ENCODE measurements at regions not wholly inside any gene's neighbourhood (a gene's known extent, or its start where the extent isn't known, plus 50 kb on each side); places are given as distances from the start of the nearest gene placed in this dataset.

- Mint-ChIP-seq H3K4me1 (no peaks in the 10 kb centered on the region), H3K4me3 (no peak overlapping the region), H3K9me3 (ENCODE audit: insufficient read depth) (no peaks in the 10 kb centered on the region), H3K27me3 (peaks cover 21% of the 10 kb centered on the region), H3K27ac (no peak overlapping the region)
- H3K79me2 ChIP-seq (ENCODE audit: control insufficient read depth, insufficient read depth, low read length): no peaks in the 10 kb centered on the region
- TF ChIP-seq, protein P1, sequence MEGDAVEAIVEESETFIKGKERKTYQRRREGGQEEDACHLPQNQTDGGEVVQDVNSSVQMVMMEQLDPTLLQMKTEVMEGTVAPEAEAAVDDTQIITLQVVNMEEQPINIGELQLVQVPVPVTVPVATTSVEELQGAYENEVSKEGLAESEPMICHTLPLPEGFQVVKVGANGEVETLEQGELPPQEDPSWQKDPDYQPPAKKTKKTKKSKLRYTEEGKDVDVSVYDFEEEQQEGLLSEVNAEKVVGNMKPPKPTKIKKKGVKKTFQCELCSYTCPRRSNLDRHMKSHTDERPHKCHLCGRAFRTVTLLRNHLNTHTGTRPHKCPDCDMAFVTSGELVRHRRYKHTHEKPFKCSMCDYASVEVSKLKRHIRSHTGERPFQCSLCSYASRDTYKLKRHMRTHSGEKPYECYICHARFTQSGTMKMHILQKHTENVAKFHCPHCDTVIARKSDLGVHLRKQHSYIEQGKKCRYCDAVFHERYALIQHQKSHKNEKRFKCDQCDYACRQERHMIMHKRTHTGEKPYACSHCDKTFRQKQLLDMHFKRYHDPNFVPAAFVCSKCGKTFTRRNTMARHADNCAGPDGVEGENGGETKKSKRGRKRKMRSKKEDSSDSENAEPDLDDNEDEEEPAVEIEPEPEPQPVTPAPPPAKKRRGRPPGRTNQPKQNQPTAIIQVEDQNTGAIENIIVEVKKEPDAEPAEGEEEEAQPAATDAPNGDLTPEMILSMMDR (IDR thresholded peaks at IDR 0.05): no peak
- TF ChIP-seq EZH2 (IDR thresholded peaks at IDR 0.05; ENCODE audit: borderline replicate concordance, insufficient read depth, low read depth, low read length, poor library complexity, severe bottlenecking): no peak
- 89% methylated on average over 17 of the region's 21 CpGs for WGBS (ENCODE audit: insufficient coverage)
- intact Hi-C loops (cut with micrococcal nuclease): no loop called here
- H3K4me3 ChIP-seq (ENCODE audit: control extremely low read depth in 1 of 5, extremely low read depth in 1 of 5, insufficient read depth in 1 of 5, low read depth in 2 of 5, low read length in 4 of 5): no peak overlapping the region
- CTCF ChIA-PET: no interaction called here
- H3K9me3 ChIP-seq (ENCODE audit: control extremely low read depth in 1 of 3, control insufficient read depth in 2 of 3, insufficient read depth in 1 of 3, low read length in 2 of 3): peaks cover 0 to 7% (median 0%) of the 10 kb centered on the region in 3 donors
- no peak overlapping the region for H3K9ac ChIP-seq (ENCODE audit: low read length)
- POLR2A ChIA-PET: no interaction called here
- H3K36me3 ChIP-seq (replicated peaks in 1 of 2; ENCODE audit: control extremely low read depth in 1 of 2, control insufficient read depth in 1 of 2, extremely low read depth in 1 of 2, insufficient read depth in 2 of 2, low read length in 1 of 2): no peaks in the 10 kb centered on the region
- no peaks in the 10 kb centered on the region for H4K20me1 ChIP-seq (ENCODE audit: control insufficient read depth, insufficient read depth, low read length, poor library complexity, severe bottlenecking)
- DNase-seq: no peak
- no peaks in the 10 kb centered on the region for H3K4me1 ChIP-seq (ENCODE audit: control insufficient read depth in 2 of 2, insufficient read depth in 2 of 2, low read length in 2 of 2)
- no peak overlapping the region for H3K27ac ChIP-seq (ENCODE audit: low read length in 2 of 2)
- no peaks in the 10 kb centered on the region for H3K27me3 ChIP-seq (replicated peaks in 1 of 4; ENCODE audit: control extremely low read depth in 1 of 4, control insufficient read depth in 3 of 4, insufficient read depth in 4 of 4, low read length in 3 of 4)
- H2AFZ ChIP-seq (ENCODE audit: insufficient read depth, low read depth, low read length, poor library complexity, severe bottlenecking): no peak overlapping the region
- H3K4me2 ChIP-seq (replicated peaks; ENCODE audit: low read depth, low read length, poor library complexity, severe bottlenecking): no peak overlapping the region
- ATAC-seq (ENCODE audit: low read depth): no peak
Observed at GRCh38 chr11:134479206-134480135, 67.4 kb upstream of the B3GAT1 start.

GRCh38 chr11:134478611-134479010, 66.6 kb upstream of the B3GAT1 start:
- Mint-ChIP-seq H3K4me3 (no peak overlapping the region), H3K27me3 (peaks cover 29% of the 10 kb centered on the region), H3K4me1 (no peaks in the 10 kb centered on the region), H3K27ac (no peak overlapping the region), H3K9me3 (ENCODE audit: insufficient read depth) (no peaks in the 10 kb centered on the region)
- Histone ChIP-seq H2AFZ (ENCODE audit: insufficient read depth, low read depth, low read length, poor library complexity, severe bottlenecking) (no peak overlapping the region), H3K27ac (ENCODE audit: low read length in 2 of 2) (no peak overlapping the region), H3K4me3 (ENCODE audit: control extremely low read depth in 1 of 5, extremely low read depth in 1 of 5, insufficient read depth in 1 of 5, low read depth in 2 of 5, low read length in 4 of 5) (no peak overlapping the region), H3K27me3 (replicated peaks in 1 of 4; ENCODE audit: control extremely low read depth in 1 of 4, control insufficient read depth in 3 of 4, insufficient read depth in 4 of 4, low read length in 3 of 4) (no peaks in the 10 kb centered on the region), H3K4me2 (replicated peaks; ENCODE audit: low read depth, low read length, poor library complexity, severe bottlenecking) (no peak overlapping the region), H3K9ac (ENCODE audit: low read length) (no peak overlapping the region), H3K9me3 (ENCODE audit: control extremely low read depth in 1 of 3, control insufficient read depth in 2 of 3, insufficient read depth in 1 of 3, low read length in 2 of 3) (peaks cover 0 to 7% (median 0%) of the 10 kb centered on the region in 3 donors), H4K20me1 (ENCODE audit: control insufficient read depth, insufficient read depth, low read length, poor library complexity, severe bottlenecking) (no peaks in the 10 kb centered on the region), H3K36me3 (replicated peaks in 1 of 2; ENCODE audit: control extremely low read depth in 1 of 2, control insufficient read depth in 1 of 2, extremely low read depth in 1 of 2, insufficient read depth in 2 of 2, low read length in 1 of 2) (no peaks in the 10 kb centered on the region), H3K79me2 (ENCODE audit: control insufficient read depth, insufficient read depth, low read length) (no peaks in the 10 kb centered on the region), H3K4me1 (ENCODE audit: control insufficient read depth in 2 of 2, insufficient read depth in 2 of 2, low read length in 2 of 2) (no peaks in the 10 kb centered on the region)
- ChIA-PET POLR2A (no interaction called here), CTCF (no interaction called here)
- no peak for ATAC-seq (ENCODE audit: low read depth)
- DNase-seq: no peak
- intact Hi-C loops (cut with micrococcal nuclease): no loop called here
- TF ChIP-seq, protein P1 (IDR thresholded peaks at IDR 0.05): no peak
- no peak for TF ChIP-seq EZH2 (IDR thresholded peaks at IDR 0.05; ENCODE audit: borderline replicate concordance, insufficient read depth, low read depth, low read length, poor library complexity, severe bottlenecking)
- 69% methylated on average over 2 of the region's 2 CpGs for WGBS (ENCODE audit: insufficient coverage)
